CD4-positive, alpha-beta T cell (primary cell): ENCODE measurements at regions not wholly inside any gene's neighbourhood (a gene's known extent, or its start where the extent isn't known, plus 50 kb on each side); places are given as distances from the start of the nearest gene placed in this dataset.
A peak's percentile ranks its signal among the peaks of the same experiment; 100 is the strongest.

Source experiments
- ATAC-seq: fragments of 200-7000 bp; cut with Tn5 transposase; one replicate; pipeline ENCODE4 v1.10.0; 2022; ENCODE audit warnings: mild to moderate bottlenecking; ENCODE audit not compliant: poor library complexity
- CTCF ChIA-PET: fragments of 350-600 bp; sonication (Branson Sonifier 250); formaldehyde crosslinking; loops from one replicate; lab custom pipeline; 2021; ENCODE audit warnings: antibody characterized with exemption, inconsistent platforms; lab: Charles Lee
- POLR2A ChIA-PET: fragments of 350-600 bp; sonication (Branson Sonifier 250); formaldehyde crosslinking; loops from one replicate; lab custom pipeline; 2021; ENCODE audit warnings: antibody characterized with exemption, inconsistent platforms; lab: Charles Lee
- DNase-seq, 14 experiments: peaks; one replicate each; pipeline ENCODE4 v3.0.0-alpha.2; 2013 to 2020; ENCODE audit warnings: mixed read lengths in 2 of 14
- H3K27ac ChIP-seq, 2 donors: one replicate each; pipeline versions ENCODE4 v1.5.1 to v1.7.0; 2013; ENCODE audit warnings: low read length in 2 of 2, low read depth in 1 of 2, mild to moderate bottlenecking in 1 of 2
- H3K27me3 ChIP-seq, 2 experiments: 1 replicate in 1 of 2; 2 replicates in 1 of 2; pipeline versions ENCODE4 v1.6.1 to v1.7.0; 2013; ENCODE audit warnings: low read length in 2 of 2, control low read depth in 1 of 2, mild to moderate bottlenecking in 1 of 2, moderate library complexity in 1 of 2; ENCODE audit not compliant: insufficient read depth in 2 of 2, control insufficient read depth in 1 of 2
- H3K36me3 ChIP-seq: one replicate; pipeline ENCODE4 v1.6.1; 2013; ENCODE audit warnings: low read length, control low read depth; ENCODE audit not compliant: insufficient read depth
- H3K4me1 ChIP-seq: one replicate; pipeline ENCODE4 v1.6.1; 2013; ENCODE audit warnings: low read length, control low read depth; ENCODE audit not compliant: insufficient read depth
- H3K4me3 ChIP-seq: one replicate; pipeline ENCODE4 v1.5.1; 2013; ENCODE audit warnings: mild to moderate bottlenecking, low read length, moderate library complexity
- H3K9me3 ChIP-seq, 2 experiments: 1 replicate in 1 of 2; 2 replicates in 1 of 2; pipeline versions ENCODE4 v1.6.1 to v1.7.0; 2013; ENCODE audit warnings: low read length in 2 of 2, mild to moderate bottlenecking in 2 of 2, control low read depth in 1 of 2, moderate library complexity in 1 of 2; ENCODE audit not compliant: control insufficient read depth in 1 of 2, insufficient read depth in 1 of 2
- H3K27ac Mint-ChIP-seq: one replicate; pipeline ENCODE4 v1.8.0; 2020; ENCODE audit warnings: mixed read lengths
- H3K27me3 Mint-ChIP-seq: one replicate; pipeline ENCODE4 v1.8.0; 2021; ENCODE audit warnings: mixed read lengths
- H3K36me3 Mint-ChIP-seq: one replicate; pipeline ENCODE4 v1.8.0; 2021; ENCODE audit warnings: low read depth, mixed read lengths
- H3K4me1 Mint-ChIP-seq: one replicate; pipeline ENCODE4 v1.8.0; 2021; ENCODE audit warnings: low read depth, mixed read lengths
- H3K4me3 Mint-ChIP-seq: one replicate; pipeline ENCODE4 v1.8.0; 2020; ENCODE audit warnings: mild to moderate bottlenecking, mixed read lengths
- H3K9me3 Mint-ChIP-seq: one replicate; pipeline ENCODE4 v1.8.0; 2020; ENCODE audit warnings: mixed read lengths
- CTCF ChIP-seq: fragments of 200-600 bp; IDR thresholded peaks from one replicate; pipeline ENCODE4 v1.8.0; 2022; ENCODE audit warnings: antibody characterized with exemption, mild to moderate bottlenecking
- intact Hi-C, 2 experiments: fragments of 100-400 bp; cut with DNase I in 1 of 2; cut with micrococcal nuclease in 1 of 2; formaldehyde crosslinking; loops; one replicate each; pipeline versions ENCODE4 v1.15.1 to v1.9.0; 2023 to 2025; cut with DNase I, micrococcal nuclease

GRCh38 chr10:107701943-107702342 lies 537.4 kb upstream of the SORCS1 start:
- Histone ChIP-seq H3K4me1 (no peaks in the 10 kb centered on the region), H3K36me3 (no peaks in the 10 kb centered on the region), H3K9me3 (peaks cover 0 to 4% of the 10 kb centered on the region in 2 experiments), H3K27me3 (no peaks in the 10 kb centered on the region), H3K27ac (no peak overlapping the region), H3K4me3 (no peak overlapping the region)
- intact Hi-C loops, result no loop called here
- no peak overlapping the region for H3K27ac Mint-ChIP-seq
- ChIA-PET POLR2A (no interaction called here), CTCF (no interaction called here)
- peaks cover 8% of the 10 kb centered on the region for H3K9me3 Mint-ChIP-seq
- TF ChIP-seq CTCF, result no peak
- no peaks in the 10 kb centered on the region for H3K27me3 Mint-ChIP-seq
- no peak for ATAC-seq
- no peak for DNase-seq
- H3K4me3 Mint-ChIP-seq, result no peak overlapping the region
- no peaks in the 10 kb centered on the region for H3K36me3 Mint-ChIP-seq
- no peaks in the 10 kb centered on the region for H3K4me1 Mint-ChIP-seq

GRCh38 chr10:107692072-107692471 lies 527.6 kb upstream of the SORCS1 start:
- peaks cover 8% of the 10 kb centered on the region for H3K9me3 Mint-ChIP-seq

GRCh38 chr10:107689323-107689722 lies 524.8 kb upstream of the SORCS1 start:
- no peak overlapping the region for H3K4me3 ChIP-seq
- no peaks in the 10 kb centered on the region for H3K36me3 ChIP-seq
- H3K4me3 Mint-ChIP-seq, result no peak overlapping the region

More at GRCh38 chr10:107692072-107692471, 527.6 kb upstream of the SORCS1 start:
- no peak overlapping the region for H3K4me3 Mint-ChIP-seq
- ChIA-PET CTCF (no interaction called here), POLR2A (no interaction called here)
- no peaks in the 10 kb centered on the region for H3K27me3 ChIP-seq
- H3K4me1 ChIP-seq, result no peaks in the 10 kb centered on the region
- H3K9me3 ChIP-seq, result peaks cover 0 to 7% of the 10 kb centered on the region in 2 experiments
- no peak for TF ChIP-seq CTCF
- no peaks in the 10 kb centered on the region for H3K4me1 Mint-ChIP-seq
- no peaks in the 10 kb centered on the region for H3K36me3 Mint-ChIP-seq
- no peak overlapping the region for H3K4me3 ChIP-seq
- ATAC-seq, result no peak
- H3K36me3 ChIP-seq, result no peaks in the 10 kb centered on the region
- H3K27ac Mint-ChIP-seq, result no peak overlapping the region
- no peaks in the 10 kb centered on the region for H3K27me3 Mint-ChIP-seq
- H3K27ac ChIP-seq, result no peak overlapping the region
- intact Hi-C loops, result no loop called here
- no peak for DNase-seq

More at GRCh38 chr10:107689323-107689722, 524.8 kb upstream of the SORCS1 start:
- Mint-ChIP-seq H3K27me3 (no peaks in the 10 kb centered on the region), H3K27ac (no peak overlapping the region), H3K4me1 (no peaks in the 10 kb centered on the region), H3K36me3 (no peaks in the 10 kb centered on the region), H3K9me3 (peaks cover 12% of the 10 kb centered on the region)
- Histone ChIP-seq H3K27me3 (no peaks in the 10 kb centered on the region), H3K27ac (no peak overlapping the region), H3K9me3 (peaks cover 0 to 11% of the 10 kb centered on the region in 2 experiments), H3K4me1 (no peaks in the 10 kb centered on the region)
- ChIA-PET POLR2A (no interaction called here), CTCF (no interaction called here)
- ATAC-seq (no peak), DNase-seq (peak in 2 of 14 experiments; percentile 10 to 11)
- intact Hi-C loops, result no loop called here
- no peak for TF ChIP-seq CTCF
